ENCODE measurements at regions not wholly inside any gene's neighbourhood (a gene's known extent, or its start where the extent isn't known, plus 50 kb on each side); places are given as distances from the start of the nearest gene placed in this dataset.

- TF ChIP-seq FOXM1 (IDR thresholded peaks at IDR 0.05; ENCODE audit: borderline replicate concordance, low read depth) (no peak), MAX (IDR thresholded peaks at IDR 0.05) (no peak), USF1 (IDR thresholded peaks at IDR 0.05) (no peak)
Observed at GRCh38 chr20:52832151-52832774, 139.9 kb upstream of the TSHZ2 start.

- no peak for TF ChIP-seq REST (IDR thresholded peaks at IDR 0.05; ENCODE audit: low read depth)
- TF ChIP-seq USF1 (IDR thresholded peaks at IDR 0.05): no peak
- no peak for TF ChIP-seq MAX (IDR thresholded peaks at IDR 0.05)
- no peak for TF ChIP-seq EP300 (IDR thresholded peaks at IDR 0.05; ENCODE audit: borderline replicate concordance)
- no peak for TF ChIP-seq RAD21 (IDR thresholded peaks at IDR 0.05; ENCODE audit: low read depth)
- TF ChIP-seq TCF12 (IDR thresholded peaks at IDR 0.05; ENCODE audit: low read depth): no peak
- no peak for TF ChIP-seq CEBPB (IDR thresholded peaks at IDR 0.05)
- no peak for TF ChIP-seq EGR1 (IDR thresholded peaks at IDR 0.05)
- TF ChIP-seq NFIC (IDR thresholded peaks at IDR 0.05): no peak
- no peak for TF ChIP-seq TAF1 (IDR thresholded peaks at IDR 0.05; ENCODE audit: low read depth)
Observed at GRCh38 chr20:52830598-52830997, 141.6 kb upstream of the TSHZ2 start.

- no peak for TF ChIP-seq REST (IDR thresholded peaks at IDR 0.05; ENCODE audit: low read depth)
- no peak for TF ChIP-seq TEAD4 (IDR thresholded peaks at IDR 0.05)
- TF ChIP-seq TAF1 (IDR thresholded peaks at IDR 0.05; ENCODE audit: low read depth): no peak
- TF ChIP-seq CREB1 (IDR thresholded peaks at IDR 0.05; ENCODE audit: low read depth): no peak
- TF ChIP-seq RAD21 (IDR thresholded peaks at IDR 0.05; ENCODE audit: low read depth): no peak
Observed at GRCh38 chr20:52829111-52829510, 143.0 kb upstream of the TSHZ2 start.

- TF ChIP-seq YY1 (IDR thresholded peaks at IDR 0.05; ENCODE audit: low read depth): no peak
Observed at GRCh38 chr20:52828199-52828598, 144.0 kb upstream of the TSHZ2 start.

GRCh38 chr20:52826722-52827121, 145.4 kb upstream of the TSHZ2 start:
- TF ChIP-seq TAF1 (IDR thresholded peaks at IDR 0.05; ENCODE audit: low read depth): no peak
- no peak for TF ChIP-seq CREB1 (IDR thresholded peaks at IDR 0.05; ENCODE audit: low read depth)
- TF ChIP-seq EP300 (IDR thresholded peaks at IDR 0.05; ENCODE audit: borderline replicate concordance): no peak
- no peak for TF ChIP-seq TCF12 (IDR thresholded peaks at IDR 0.05; ENCODE audit: low read depth)
- no peak for TF ChIP-seq NFIC (IDR thresholded peaks at IDR 0.05)
- no peak for TF ChIP-seq MAX (IDR thresholded peaks at IDR 0.05)
- no peak for TF ChIP-seq EGR1 (IDR thresholded peaks at IDR 0.05)
- no peak for TF ChIP-seq FOXM1 (IDR thresholded peaks at IDR 0.05; ENCODE audit: borderline replicate concordance, low read depth)
- TF ChIP-seq USF1 (IDR thresholded peaks at IDR 0.05): no peak
- TF ChIP-seq REST (IDR thresholded peaks at IDR 0.05; ENCODE audit: low read depth): no peak
- no peak for TF ChIP-seq RAD21 (IDR thresholded peaks at IDR 0.05; ENCODE audit: low read depth)
- no peak for TF ChIP-seq YY1 (IDR thresholded peaks at IDR 0.05; ENCODE audit: low read depth)
- no peak for TF ChIP-seq TEAD4 (IDR thresholded peaks at IDR 0.05)
- TF ChIP-seq ZBTB7A (IDR thresholded peaks at IDR 0.05; ENCODE audit: low read depth): no peak
- TF ChIP-seq CEBPB (IDR thresholded peaks at IDR 0.05): no peak
